ENCODE measurements at regions not wholly inside any gene's neighbourhood (a gene's known extent, or its start where the extent isn't known, plus 50 kb on each side); places are given as distances from the start of the nearest gene placed in this dataset.

GRCh38 chr5:128904805-128905567 lies 60.3 kb upstream of the SLC27A6 start:
- DNase-seq, result no peak

- DNase-seq, result peak; percentile 2
These were observed 59.6 kb upstream of the SLC27A6 start for GRCh38 chr5:128905568-128906110.

DNA sequence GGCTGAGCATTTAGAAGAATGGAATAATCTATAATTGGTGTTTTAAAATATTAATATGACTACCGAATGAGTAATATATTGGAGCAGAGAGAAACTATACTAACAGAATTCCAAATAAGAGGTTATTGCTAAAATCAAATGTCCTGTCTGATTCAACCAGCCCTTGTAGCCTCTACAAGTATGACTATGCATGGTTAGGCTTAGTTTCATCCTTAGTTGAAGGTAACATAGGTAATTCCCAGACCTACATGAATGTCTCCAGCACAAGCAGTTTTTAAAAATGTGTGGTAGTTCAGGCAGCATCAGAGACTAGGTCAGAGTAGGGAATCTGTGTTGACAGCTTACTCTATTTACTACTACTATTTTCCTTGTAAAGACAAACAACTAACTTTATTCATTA lies 51.7 kb upstream of the SLC27A6 start:
- no peak for DNase-seq
